Neuronal stem cell (in vitro differentiated cells): ENCODE measurements at regions not wholly inside any gene's neighbourhood (a gene's known extent, or its start where the extent isn't known, plus 50 kb on each side); places are given as distances from the start of the nearest gene placed in this dataset.
A peak's percentile ranks its signal among the peaks of the same experiment; 100 is the strongest.

Experiments
- DNase-seq: peaks from one replicate; pipeline ENCODE4 v3.0.0-alpha.2; 2013; ENCODE audit warnings: low spot score
- H2AFZ ChIP-seq: one replicate; pipeline ENCODE4 v1.6.1; 2013; ENCODE audit warnings: mild to moderate bottlenecking, low read length, inconsistent platforms
- H2AK5ac ChIP-seq: 2 replicates; pipeline ENCODE4 v1.6.1; 2013; ENCODE audit warnings: low read depth, mild to moderate bottlenecking, inconsistent platforms, low read length, moderate library complexity, mixed read lengths
- H2BK120ac ChIP-seq: 2 replicates; pipeline ENCODE4 v1.6.1; 2013; ENCODE audit warnings: low read depth, mild to moderate bottlenecking, inconsistent platforms, low read length, moderate library complexity, mixed read lengths
- H2BK12ac ChIP-seq: one replicate; pipeline ENCODE4 v1.6.1; 2013; ENCODE audit warnings: low read length, inconsistent platforms
- H2BK15ac ChIP-seq: 2 replicates; pipeline ENCODE4 v1.6.1; 2013; ENCODE audit warnings: mild to moderate bottlenecking, low read length, inconsistent platforms, mixed read lengths
- H2BK5ac ChIP-seq: one replicate; pipeline ENCODE4 v1.6.1; 2013; ENCODE audit warnings: inconsistent platforms, mild to moderate bottlenecking, low read length, moderate library complexity
- H3K14ac ChIP-seq: one replicate; pipeline ENCODE4 v1.6.1; 2013; ENCODE audit warnings: low read length, inconsistent platforms
- H3K18ac ChIP-seq: 2 replicates; pipeline ENCODE4 v1.6.1; 2013; ENCODE audit warnings: low read length, inconsistent platforms
- H3K23ac ChIP-seq: 2 replicates; pipeline ENCODE4 v1.6.1; 2013; ENCODE audit warnings: low read depth, mild to moderate bottlenecking, mixed read lengths, low read length, inconsistent platforms; ENCODE audit not compliant: poor library complexity
- H3K27ac ChIP-seq: replicated peaks from 3 replicates; pipeline ENCODE4 v1.5.1; 2013; ENCODE audit warnings: low read length, inconsistent platforms
- H3K27me3 ChIP-seq, 3 experiments: 2 replicates each; pipeline ENCODE4 v1.6.1; 2013; ENCODE audit warnings: low read length in 3 of 3, mild to moderate bottlenecking in 2 of 3, inconsistent platforms in 1 of 3, low read depth in 1 of 3, mixed read lengths in 1 of 3, moderate library complexity in 1 of 3; ENCODE audit not compliant: control insufficient read depth in 3 of 3, insufficient read depth in 3 of 3
- H3K36me3 ChIP-seq, 2 donors: replicated peaks in 1 of 2; 2 replicates each; pipeline ENCODE4 v1.6.1; 2013; ENCODE audit warnings: low read length in 2 of 2; ENCODE audit not compliant: control insufficient read depth in 2 of 2, insufficient read depth in 2 of 2
- H3K4ac ChIP-seq: 2 replicates; pipeline ENCODE4 v1.6.1; 2013; ENCODE audit warnings: inconsistent platforms, mild to moderate bottlenecking, low read length, moderate library complexity
- H3K4me1 ChIP-seq, 2 donors: 1 replicate in 1 of 2; 2 replicates in 1 of 2; pipeline ENCODE4 v1.6.1; 2013; ENCODE audit warnings: low read length in 2 of 2, low read depth in 1 of 2; ENCODE audit not compliant: control insufficient read depth in 2 of 2, insufficient read depth in 1 of 2
- H3K4me2 ChIP-seq: one replicate; pipeline ENCODE4 v1.6.1; 2013; ENCODE audit warnings: mild to moderate bottlenecking, low read length, inconsistent platforms; ENCODE audit not compliant: insufficient read depth, poor library complexity, severe bottlenecking
- H3K4me3 ChIP-seq, 2 donors: 2 replicates each; pipeline ENCODE4 v1.5.1; 2013; ENCODE audit warnings: low read length in 2 of 2, mild to moderate bottlenecking in 2 of 2, inconsistent platforms in 1 of 2, moderate library complexity in 1 of 2
- H3K79me1 ChIP-seq: one replicate; pipeline ENCODE4 v1.6.1; 2013; ENCODE audit warnings: low read depth, mild to moderate bottlenecking, inconsistent platforms, low read length, moderate library complexity
- H3K9ac ChIP-seq: one replicate; pipeline ENCODE4 v1.6.1; 2013; ENCODE audit warnings: mild to moderate bottlenecking, low read depth, low read length, inconsistent platforms; ENCODE audit not compliant: poor library complexity
- H3K9me3 ChIP-seq, 2 donors: replicated peaks in 1 of 2; 2 replicates each; pipeline versions ENCODE3 to v1.6.1; 2013; ENCODE audit warnings: low read length in 2 of 2, mild to moderate bottlenecking in 2 of 2, inconsistent platforms in 1 of 2, low read depth in 1 of 2, mixed read lengths in 1 of 2, moderate library complexity in 1 of 2; ENCODE audit not compliant: control insufficient read depth in 2 of 2, insufficient read depth in 1 of 2
- H4K8ac ChIP-seq: one replicate; pipeline ENCODE4 v1.6.1; 2013; ENCODE audit warnings: low read depth, mild to moderate bottlenecking, inconsistent platforms, low read length, moderate library complexity
- H4K91ac ChIP-seq: one replicate; pipeline ENCODE4 v1.6.1; 2013; ENCODE audit warnings: low read length, low read depth, mild to moderate bottlenecking, inconsistent platforms; ENCODE audit not compliant: poor library complexity
- WGBS, 2 donors: extraction: QIAGEN DNeasy Blood & Tissue Kit; methylation state at CpG; one replicate each; pipeline ENCODE4 v1.1.7; 2013; ENCODE audit warnings: missing lambda C conversion rate in 2 of 2, mixed read lengths in 1 of 2; ENCODE audit not compliant: insufficient read length in 2 of 2, insufficient replicate concordance in 1 of 2; ENCODE audit errors: extremely low coverage in 2 of 2; 5-methylcytosine and 5-hydroxymethylcytosine counted together

DNA sequence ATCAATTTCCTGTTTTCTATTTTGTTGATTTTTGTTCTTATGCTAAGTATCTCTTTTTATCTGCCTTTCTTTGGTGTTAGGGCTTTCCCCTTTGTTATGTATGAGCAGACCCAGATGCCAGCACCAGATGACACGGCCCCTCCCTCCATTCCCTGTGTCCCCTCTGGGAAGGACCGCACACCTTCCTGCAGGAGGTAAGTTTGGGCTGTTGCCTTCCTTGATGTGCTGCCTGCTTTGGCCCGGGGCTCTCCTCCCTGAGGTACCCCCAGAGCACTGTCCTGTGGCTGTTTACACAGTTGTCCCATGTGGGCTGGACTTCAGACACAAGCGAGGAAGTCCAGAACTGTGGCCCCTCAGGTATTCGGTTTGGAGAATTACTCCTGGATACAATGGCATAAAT is 343.8 kb upstream of the IRX1 start:
- Histone ChIP-seq H2BK120ac (no peak overlapping the region), H4K91ac (no peak overlapping the region), H2AK5ac (no peak overlapping the region), H3K27me3 (peaks cover 0 to 2% (median 0%) of the 10 kb centered on the region in 3 experiments), H2AFZ (no peak overlapping the region), H3K27ac (no peak overlapping the region), H3K4me3 (no peak overlapping the region), H3K9ac (no peak overlapping the region), H3K4me1 (peaks cover 0 to 2% of the 10 kb centered on the region in 2 donors), H3K9me3 (no peaks in the 10 kb centered on the region), H2BK5ac (no peak overlapping the region), H3K4ac (no peak overlapping the region), H2BK12ac (no peak overlapping the region), H3K4me2 (no peak overlapping the region), H4K8ac (no peak overlapping the region), H3K79me1 (no peaks in the 10 kb centered on the region), H3K36me3 (no peaks in the 10 kb centered on the region), H3K23ac (no peak overlapping the region), H2BK15ac (no peak overlapping the region), H3K14ac (no peak overlapping the region), H3K18ac (peak overlapping the region; percentile 20)
- DNase-seq, result no peak
- no CpG with 5 or more reads among the region's 5 CpGs for WGBS, 2 donors

DNA sequence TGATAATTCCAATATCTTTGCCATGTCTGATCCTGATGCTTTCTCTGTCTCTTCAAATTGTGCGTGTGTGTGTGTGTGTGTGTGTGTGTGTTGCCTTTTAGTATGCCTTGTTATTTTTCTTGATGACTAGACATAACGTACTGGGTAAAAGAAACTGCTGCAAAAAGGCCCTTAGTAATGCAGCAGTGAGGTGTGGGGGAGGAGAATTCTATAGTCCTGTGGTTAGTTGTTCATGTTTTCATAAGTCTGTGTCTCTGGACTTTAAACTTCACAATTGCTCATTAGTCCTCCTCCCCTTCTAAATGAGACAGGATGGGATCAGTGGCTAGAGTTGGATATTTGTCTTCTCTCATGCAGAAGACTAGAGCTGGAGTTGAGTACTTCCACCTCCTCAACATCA is 346.2 kb upstream of the IRX1 start:
- Histone ChIP-seq H2AFZ (no peak overlapping the region), H2BK15ac (no peak overlapping the region), H3K4me1 (peaks cover 0 to 2% of the 10 kb centered on the region in 2 donors), H3K4ac (no peak overlapping the region), H3K27me3 (peaks cover 0 to 2% (median 0%) of the 10 kb centered on the region in 3 experiments), H2BK120ac (no peak overlapping the region), H3K18ac (no peak overlapping the region), H4K91ac (no peak overlapping the region), H3K9me3 (no peaks in the 10 kb centered on the region), H3K4me3 (no peak overlapping the region), H2BK12ac (no peak overlapping the region), H2AK5ac (no peak overlapping the region), H3K27ac (no peak overlapping the region), H3K14ac (no peak overlapping the region), H3K4me2 (no peak overlapping the region), H3K36me3 (no peaks in the 10 kb centered on the region), H3K79me1 (no peaks in the 10 kb centered on the region), H4K8ac (no peak overlapping the region), H3K9ac (no peak overlapping the region), H2BK5ac (no peak overlapping the region), H3K23ac (no peak overlapping the region)
- WGBS, 2 donors, result no CpG with 5 or more reads among the region's 2 CpGs
- DNase-seq, result no peak

- Histone ChIP-seq H3K4me1 (no peaks in the 10 kb centered on the region), H2BK12ac (no peak overlapping the region), H3K4me2 (no peak overlapping the region), H2BK5ac (no peak overlapping the region), H3K27ac (no peak overlapping the region), H3K36me3 (no peaks in the 10 kb centered on the region), H3K4me3 (no peak overlapping the region), H3K14ac (no peak overlapping the region), H4K91ac (no peak overlapping the region), H3K18ac (no peak overlapping the region), H2BK15ac (no peak overlapping the region), H3K79me1 (no peaks in the 10 kb centered on the region), H3K9ac (no peak overlapping the region), H3K4ac (no peak overlapping the region), H2BK120ac (no peak overlapping the region), H2AK5ac (no peak overlapping the region), H4K8ac (no peak overlapping the region), H3K9me3 (peaks cover 7 to 12% of the 10 kb centered on the region in 2 donors), H3K27me3 (peaks cover 0 to 1% (median 0%) of the 10 kb centered on the region in 3 experiments), H3K23ac (no peak overlapping the region), H2AFZ (no peak overlapping the region)
- no CpG with 5 or more reads among the region's 11 CpGs for WGBS, 2 donors
- DNase-seq, result no peak
Observed at GRCh38 chr5:3237276-3237868, 358.3 kb upstream of the IRX1 start.

GRCh38 chr5:3234566-3234965 is 361.1 kb upstream of the IRX1 start:
- WGBS, 2 donors, result no CpG with 5 or more reads among the region's 9 CpGs
- H3K18ac ChIP-seq, result no peak overlapping the region
- H2BK120ac ChIP-seq, result no peak overlapping the region
- DNase-seq, result no peak
- H3K9ac ChIP-seq, result no peak overlapping the region
- H3K27me3 ChIP-seq, result peaks cover 0 to 1% (median 0%) of the 10 kb centered on the region in 3 experiments
- H3K4ac ChIP-seq, result no peak overlapping the region
- no peaks in the 10 kb centered on the region for H3K4me1 ChIP-seq
- no peak overlapping the region for H3K14ac ChIP-seq
- H2AFZ ChIP-seq, result no peak overlapping the region
- H3K23ac ChIP-seq, result no peak overlapping the region
- no peaks in the 10 kb centered on the region for H3K36me3 ChIP-seq
- H4K8ac ChIP-seq, result no peak overlapping the region
- no peak overlapping the region for H2BK12ac ChIP-seq
- no peak overlapping the region for H2BK5ac ChIP-seq
- H3K9me3 ChIP-seq, result peaks cover 0 to 12% of the 10 kb centered on the region in 2 donors
- peak overlapping the region in 1 of 2 donors; percentile 46 for H3K4me3 ChIP-seq
- H3K79me1 ChIP-seq, result no peaks in the 10 kb centered on the region
- no peak overlapping the region for H3K27ac ChIP-seq
- H4K91ac ChIP-seq, result no peak overlapping the region
- no peak overlapping the region for H2BK15ac ChIP-seq
- no peak overlapping the region for H3K4me2 ChIP-seq
- H2AK5ac ChIP-seq, result no peak overlapping the region
